DOHH2 (cell line): ENCODE measurements at regions not wholly inside any gene's neighbourhood (a gene's known extent, or its start where the extent isn't known, plus 50 kb on each side); places are given as distances from the start of the nearest gene placed in this dataset.
"Not testable (repeated sequence)": the region's sequence is repeated elsewhere in the genome, so short reads cannot be mapped to it uniquely, and the experiment has no call there.

Experiments used
- H3F3A ChIP-seq: fragments of 200-600 bp; sonication (generic), shearing (Covaris generic); 2 replicates; pipeline ENCODE4 v1.6.0; 2016; ENCODE audit warnings: antibody characterized with exemption, mild to moderate bottlenecking; ENCODE audit not compliant: control insufficient read depth, insufficient read depth
- H3K27ac ChIP-seq: fragments of 200-600 bp; sonication (generic); 2 replicates; pipeline ENCODE4 v1.5.1; 2014; ENCODE audit warnings: low read depth, mild to moderate bottlenecking, low read length, moderate library complexity
- H3K27me3 ChIP-seq: fragments of 200-600 bp; sonication (generic); 2 replicates; pipeline ENCODE4 v1.6.1; 2014; ENCODE audit warnings: mild to moderate bottlenecking, low read length, mixed read lengths; ENCODE audit not compliant: control insufficient read depth
- H3K36me3 ChIP-seq: fragments of 200-600 bp; sonication (generic); 2 replicates; pipeline ENCODE4 v1.6.1; 2014; ENCODE audit warnings: mild to moderate bottlenecking, low read length, moderate library complexity, mixed read lengths; ENCODE audit not compliant: control insufficient read depth
- H3K4me1 ChIP-seq: fragments of 200-600 bp; sonication (generic); 2 replicates; pipeline ENCODE4 v1.6.1; 2014; ENCODE audit warnings: mild to moderate bottlenecking, low read length, mixed read lengths; ENCODE audit not compliant: control insufficient read depth
- H3K4me2 ChIP-seq: fragments of 200-600 bp; sonication (generic); 2 replicates; pipeline ENCODE4 v1.6.0; 2014; ENCODE audit warnings: mild to moderate bottlenecking, low read length, moderate library complexity
- H3K4me3 ChIP-seq: fragments of 200-600 bp; sonication (generic); 2 replicates; pipeline ENCODE4 v1.5.1; 2014; ENCODE audit warnings: mild to moderate bottlenecking, low read length, mixed read lengths
- H3K79me2 ChIP-seq: fragments of 200-600 bp; sonication (generic); 2 replicates; pipeline ENCODE4 v1.6.1; 2014; ENCODE audit warnings: mild to moderate bottlenecking, low read length, mixed read lengths; ENCODE audit not compliant: control insufficient read depth
- H3K9me2 ChIP-seq: fragments of 200-600 bp; sonication (generic); replicated peaks from 2 replicates; pipeline ENCODE4 v1.6.1; 2014; ENCODE audit warnings: mild to moderate bottlenecking, low read length, mixed read lengths; ENCODE audit not compliant: control insufficient read depth
- H3K9me3 ChIP-seq: fragments of 200-600 bp; sonication (generic); 2 replicates; pipeline ENCODE4 v1.6.1; 2014; ENCODE audit warnings: antibody characterized with exemption, low read length, mixed read lengths; ENCODE audit not compliant: control insufficient read depth, insufficient read depth
- H4K20me1 ChIP-seq: fragments of 200-600 bp; sonication (generic); 2 replicates; pipeline ENCODE4 v1.6.0; 2014; ENCODE audit warnings: low read depth, mild to moderate bottlenecking, antibody characterized with exemption, low read length, moderate library complexity; ENCODE audit not compliant: control insufficient read depth, insufficient read depth
- CTCF ChIP-seq: fragments of 200-600 bp; sonication (generic); IDR thresholded peaks from one replicate; pipeline ENCODE4 v1.5.1; 2014; ENCODE audit warnings: antibody characterized with exemption, mild to moderate bottlenecking, low read depth, low read length; ENCODE audit not compliant: poor library complexity, severe bottlenecking
- EZH2phosphoT487 ChIP-seq: fragments of 200-600 bp; sonication (generic); IDR thresholded peaks from 2 replicates; pipeline ENCODE4 v1.6.1; 2017; ENCODE audit warnings: borderline replicate concordance, mild to moderate bottlenecking, antibody characterized with exemption, low read length, moderate library complexity, mixed read lengths

- Histone ChIP-seq H3K4me2 (no peak overlapping the region), H3K79me2 (no peaks in the 10 kb centered on the region), H3K27ac (no peak overlapping the region), H3K4me1 (no peaks in the 10 kb centered on the region), H4K20me1 (no peaks in the 10 kb centered on the region), H3K9me2 (no peaks in the 10 kb centered on the region), H3K27me3 (no peaks in the 10 kb centered on the region), H3K9me3 (peaks cover 2% of the 10 kb centered on the region; the same call in 1 of the 2 replicates), H3F3A (no peaks in the 10 kb centered on the region), H3K4me3 (no peak overlapping the region), H3K36me3 (no peaks in the 10 kb centered on the region)
- TF ChIP-seq EZH2phosphoT487 = no peak
- TF ChIP-seq CTCF = no peak
These were observed 1138.0 kb upstream of the TMPRSS15 start for GRCh38 chr21:19541602-19542001.

- H3K27me3 ChIP-seq, H3K27ac ChIP-seq, H4K20me1 ChIP-seq, H3K4me2 ChIP-seq, H3K9me3 ChIP-seq, H3K9me2 ChIP-seq, H3K79me2 ChIP-seq, H3F3A ChIP-seq, H3K4me1 ChIP-seq, H3K4me3 ChIP-seq, H3K36me3 ChIP-seq: not testable (repeated sequence)
These were observed 1140.9 kb upstream of the TMPRSS15 start for GRCh38 chr21:19544493-19544892.

GRCh38 chr21:19547951-19548840, 1144.6 kb upstream of the TMPRSS15 start:
- no peak overlapping the region for H3K27ac ChIP-seq
- H3K79me2 ChIP-seq = no peaks in the 10 kb centered on the region
- no peak for TF ChIP-seq CTCF
- TF ChIP-seq EZH2phosphoT487 = no peak
- H3K4me2 ChIP-seq = no peak overlapping the region
- H3K4me3 ChIP-seq = no peak overlapping the region
- no peaks in the 10 kb centered on the region for H4K20me1 ChIP-seq
- H3F3A ChIP-seq = no peaks in the 10 kb centered on the region
- no peaks in the 10 kb centered on the region for H3K36me3 ChIP-seq
- peaks cover 4% of the 10 kb centered on the region; the same call in 1 of the 2 replicates for H3K9me3 ChIP-seq
- H3K9me2 ChIP-seq = no peaks in the 10 kb centered on the region
- H3K4me1 ChIP-seq = no peaks in the 10 kb centered on the region
- no peaks in the 10 kb centered on the region for H3K27me3 ChIP-seq

GRCh38 chr21:19553919-19554615, 1150.5 kb upstream of the TMPRSS15 start:
- no peaks in the 10 kb centered on the region for H3K36me3 ChIP-seq

More at GRCh38 chr21:19553919-19554615, 1150.5 kb upstream of the TMPRSS15 start:
- TF ChIP-seq CTCF = no peak
- no peak for TF ChIP-seq EZH2phosphoT487
- no peaks in the 10 kb centered on the region for H3K27me3 ChIP-seq
- H3K9me3 ChIP-seq = no peaks in the 10 kb centered on the region
- H3K4me3 ChIP-seq = no peak overlapping the region
- H3K27ac ChIP-seq = no peak overlapping the region
- H3K4me1 ChIP-seq = no peaks in the 10 kb centered on the region
- H4K20me1 ChIP-seq = no peaks in the 10 kb centered on the region
- H3K4me2 ChIP-seq = no peak overlapping the region
- H3F3A ChIP-seq = no peaks in the 10 kb centered on the region
- no peaks in the 10 kb centered on the region for H3K79me2 ChIP-seq
- no peaks in the 10 kb centered on the region for H3K9me2 ChIP-seq
